NCI-H748 (cell line): ENCODE measurements at regions not wholly inside any gene's neighbourhood (a gene's known extent, or its start where the extent isn't known, plus 50 kb on each side); places are given as distances from the start of the nearest gene placed in this dataset.
A peak's percentile ranks its signal among the peaks of the same experiment; 100 is the strongest.

Experiments used
- DNase-seq: peaks from one replicate; lab custom pipeline; 2025; ENCODE audit not compliant: unreplicated experiment; lab: John Stamatoyannopoulos, UW

GRCh38 chr5:35436400-35437057, 181.1 kb upstream of the SPEF2 start:
- peak; percentile 87 for DNase-seq

GRCh38 chr5:35430381-35431162, 187.1 kb upstream of the SPEF2 start:
- DNase-seq, result peak; percentile 72

- DNase-seq, result no peak
These were observed 189.9 kb upstream of the PRLR start for GRCh38 chr5:35420200-35420599.

- DNase-seq, result peak; percentile 85
These were observed 186.8 kb upstream of the PRLR start for GRCh38 chr5:35417040-35417439.

GRCh38 chr5:35416217-35416988, 186.1 kb upstream of the PRLR start:
- peak; percentile 86 for DNase-seq

GRCh38 chr5:35415309-35415708, 185.0 kb upstream of the PRLR start:
- no peak for DNase-seq

GRCh38 chr5:35409361-35409760, 179.1 kb upstream of the PRLR start:
- DNase-seq, result no peak

- DNase-seq, result no peak
These were observed 177.9 kb upstream of the PRLR start for GRCh38 chr5:35408146-35408545.

- no peak for DNase-seq
These were observed 177.4 kb upstream of the PRLR start for GRCh38 chr5:35407697-35408096.

- no peak for DNase-seq
These were observed 175.7 kb upstream of the PRLR start for GRCh38 chr5:35405938-35406337.

- DNase-seq, result peak; percentile 57
These were observed 174.4 kb upstream of the PRLR start for GRCh38 chr5:35404701-35405100.

GRCh38 chr5:35393901-35394300, 163.6 kb upstream of the PRLR start:
- DNase-seq, result no peak

- DNase-seq, result no peak
These were observed 154.4 kb upstream of the PRLR start for GRCh38 chr5:35384658-35385057.

GRCh38 chr5:35383041-35383440, 152.8 kb upstream of the PRLR start:
- no peak for DNase-seq

GRCh38 chr5:35377653-35378052, 147.4 kb upstream of the PRLR start:
- DNase-seq, result no peak

- peak; percentile 56 for DNase-seq
These were observed 144.3 kb upstream of the PRLR start for GRCh38 chr5:35374584-35374983.

GRCh38 chr5:35373249-35373648, 143.0 kb upstream of the PRLR start:
- DNase-seq, result no peak

GRCh38 chr5:35372482-35372881, 142.2 kb upstream of the PRLR start:
- DNase-seq, result no peak

- DNase-seq, result peak; percentile 83
These were observed 141.7 kb upstream of the PRLR start for GRCh38 chr5:35371951-35372426.

GRCh38 chr5:35370871-35371270, 140.6 kb upstream of the PRLR start:
- peak; percentile 95 for DNase-seq

- DNase-seq, result peak; percentile 100
These were observed 139.9 kb upstream of the PRLR start for GRCh38 chr5:35369965-35370790.
